H1 (cell line): ENCODE measurements at regions not wholly inside any gene's neighbourhood (a gene's known extent, or its start where the extent isn't known, plus 50 kb on each side); places are given as distances from the start of the nearest gene placed in this dataset.

ENCODE experiments used
- CTCF ChIA-PET: fragments of 300-600 bp; sonication (Branson Sonifier 250); formaldehyde crosslinking; loops from one replicate; lab custom pipeline; 2021; ENCODE audit not compliant: partially characterized antibody; lab: Charles Lee
- POLR2A ChIA-PET: fragments of 300-600 bp; sonication (Branson Sonifier 250); formaldehyde crosslinking; loops from one replicate; lab custom pipeline; 2021; ENCODE audit warnings: inconsistent platforms; ENCODE audit not compliant: partially characterized antibody; lab: Charles Lee
- DNase-seq, 2 experiments: peaks; one replicate each; pipeline versions ENCODE4 v3.0.0 to v3.0.0-alpha.2; 2010 to 2022; ENCODE audit warnings: low spot score in 2 of 2, low read depth in 1 of 2, mixed read lengths in 1 of 2
- FAIRE-seq: peaks from 2 replicates; lab custom pipeline; 2011; peaks lifted over from hg19 to GRCh38; lab: Jason Lieb, UNC
- H2AFZ ChIP-seq: 2 replicates; pipeline ENCODE4 v1.8.1; 2012; ENCODE audit warnings: low read length, inconsistent platforms
- H2AK5ac ChIP-seq: 2 replicates; pipeline ENCODE4 v1.6.1; 2013; ENCODE audit warnings: low read depth, low read length
- H2BK120ac ChIP-seq: replicated peaks from 2 replicates; pipeline ENCODE3; 2013; ENCODE audit warnings: low read depth, low read length, inconsistent platforms
- H2BK12ac ChIP-seq: 2 replicates; pipeline ENCODE4 v1.6.1; 2013; ENCODE audit warnings: low read depth, low read length
- H2BK15ac ChIP-seq: 2 replicates; pipeline ENCODE4 v1.6.1; 2013; ENCODE audit warnings: low read length
- H2BK20ac ChIP-seq: 2 replicates; pipeline ENCODE4 v1.6.1; 2013; ENCODE audit warnings: low read length
- H2BK5ac ChIP-seq: 2 replicates; pipeline ENCODE4 v1.6.1; 2013; ENCODE audit warnings: low read depth, low read length
- H3K14ac ChIP-seq: 2 replicates; pipeline ENCODE4 v1.6.1; 2013; ENCODE audit warnings: inconsistent platforms; ENCODE audit not compliant: insufficient read length
- H3K18ac ChIP-seq: 2 replicates; pipeline ENCODE4 v1.6.1; 2013; ENCODE audit warnings: low read length; ENCODE audit errors: extremely low read depth
- H3K23ac ChIP-seq: 2 replicates; pipeline ENCODE4 v1.6.1; 2013; ENCODE audit warnings: inconsistent platforms; ENCODE audit not compliant: insufficient read length
- H3K23me2 ChIP-seq: 2 replicates; pipeline ENCODE4 v1.6.1; 2013; ENCODE audit warnings: low read depth, low read length
- H3K27ac ChIP-seq: 2 replicates; pipeline ENCODE4 v1.6.1; 2011; ENCODE audit warnings: low read depth, low read length, inconsistent platforms
- H3K27me3 ChIP-seq, 4 experiments: replicated peaks in 1 of 4; 1 replicate in 1 of 4; 2 replicates in 3 of 4; pipeline versions ENCODE4 v1.6.1 to v1.8.1; 2011 to 2013; ENCODE audit warnings: low read length in 3 of 4, mild to moderate bottlenecking in 3 of 4, inconsistent platforms in 2 of 4, mixed read lengths in 2 of 4, moderate library complexity in 1 of 4; ENCODE audit not compliant: control insufficient read depth in 3 of 4, insufficient read depth in 3 of 4; ENCODE audit errors: extremely low read depth in 1 of 4
- H3K36me3 ChIP-seq, 4 experiments: 2 replicates each; pipeline versions ENCODE4 v1.6.1 to v1.8.1; 2011 to 2013; ENCODE audit warnings: mild to moderate bottlenecking in 4 of 4, low read length in 3 of 4, moderate library complexity in 2 of 4, control low read depth in 1 of 4, inconsistent platforms in 1 of 4; ENCODE audit not compliant: insufficient read depth in 4 of 4, control insufficient read depth in 2 of 4
- H3K4ac ChIP-seq: replicated peaks from 2 replicates; pipeline ENCODE3; 2013; ENCODE audit warnings: low read length, low read depth, mixed read lengths, inconsistent platforms; ENCODE audit not compliant: insufficient read length
- H3K4me1 ChIP-seq, 4 experiments: replicated peaks in 1 of 4; 1 replicate in 1 of 4; 2 replicates in 3 of 4; pipeline versions ENCODE4 v1.6.1 to v1.8.1; 2011 to 2013; ENCODE audit warnings: low read length in 3 of 4, inconsistent platforms in 2 of 4, mixed read lengths in 1 of 4; ENCODE audit not compliant: insufficient read depth in 4 of 4, control insufficient read depth in 3 of 4
- H3K4me2 ChIP-seq, 2 experiments: 2 replicates each; pipeline versions ENCODE4 v1.6.1 to v1.8.1; 2011 to 2013; ENCODE audit warnings: low read depth in 2 of 2, low read length in 2 of 2, control low read depth in 1 of 2, inconsistent platforms in 1 of 2, mild to moderate bottlenecking in 1 of 2; ENCODE audit not compliant: insufficient read depth in 1 of 2
- H3K4me3 ChIP-seq, 4 experiments: fragments of 200-600, 300-600 bp in 1 of 4; sonication (generic), shearing (Covaris generic), sonication (Bioruptor Twin) in 1 of 4; 2 replicates each; pipeline versions ENCODE4 v1.5.1 to v1.8.1; 2011 to 2016; ENCODE audit warnings: low read length in 4 of 4, low read depth in 3 of 4, control low read depth in 2 of 4, inconsistent platforms in 2 of 4, mild to moderate bottlenecking in 2 of 4, mixed read lengths in 1 of 4, moderate library complexity in 1 of 4; ENCODE audit not compliant: insufficient read depth in 2 of 4; ENCODE audit errors: extremely low read depth in 1 of 4
- H3K56ac ChIP-seq: replicated peaks from 2 replicates; pipeline ENCODE3; 2013; ENCODE audit warnings: low read depth, mild to moderate bottlenecking, mixed read lengths, low read length, inconsistent platforms; ENCODE audit not compliant: insufficient read length
- H3K79me1 ChIP-seq: 2 replicates; pipeline ENCODE4 v1.6.1; 2013; ENCODE audit warnings: low read depth, low read length, control low read depth
- H3K79me2 ChIP-seq, 2 experiments: 2 replicates each; pipeline versions ENCODE4 v1.6.1 to v1.8.1; 2012 to 2013; ENCODE audit warnings: low read length in 2 of 2, mild to moderate bottlenecking in 2 of 2, inconsistent platforms in 1 of 2; ENCODE audit not compliant: insufficient read depth in 2 of 2, control insufficient read depth in 1 of 2
- H3K9ac ChIP-seq, 4 experiments: replicated peaks in 1 of 4; 1 replicate in 1 of 4; 2 replicates in 3 of 4; pipeline versions ENCODE4 v1.6.1 to v1.8.1; 2011 to 2013; ENCODE audit warnings: low read depth in 3 of 4, low read length in 3 of 4, control low read depth in 2 of 4, mild to moderate bottlenecking in 2 of 4, moderate library complexity in 2 of 4, inconsistent platforms in 1 of 4; ENCODE audit errors: extremely low read depth in 1 of 4
- H3K9me3 ChIP-seq, 2 experiments: 2 replicates each; pipeline versions ENCODE4 v1.6.1 to v1.8.1; 2012 to 2013; ENCODE audit warnings: mild to moderate bottlenecking in 2 of 2, moderate library complexity in 2 of 2, control low read depth in 1 of 2, inconsistent platforms in 1 of 2, low read depth in 1 of 2, low read length in 1 of 2, mixed read lengths in 1 of 2; ENCODE audit not compliant: insufficient read depth in 2 of 2
- H4K20me1 ChIP-seq, 2 experiments: replicated peaks in 1 of 2; 2 replicates each; pipeline versions ENCODE3 to v1.8.1; 2011 to 2013; ENCODE audit warnings: inconsistent platforms in 2 of 2, low read length in 2 of 2, mild to moderate bottlenecking in 1 of 2; ENCODE audit not compliant: insufficient read depth in 2 of 2, control insufficient read depth in 1 of 2
- H4K5ac ChIP-seq: 2 replicates; pipeline ENCODE4 v1.6.1; 2013; ENCODE audit warnings: low read length, low read depth, mixed read lengths, inconsistent platforms; ENCODE audit not compliant: insufficient read length
- H4K8ac ChIP-seq: 2 replicates; pipeline ENCODE4 v1.8.0; 2013; ENCODE audit warnings: mild to moderate bottlenecking, moderate library complexity, low read length, inconsistent platforms; ENCODE audit not compliant: insufficient read depth; ENCODE audit errors: extremely low read depth
- H4K91ac ChIP-seq: replicated peaks from 2 replicates; pipeline ENCODE3; 2013; ENCODE audit warnings: low read length, mixed read lengths, inconsistent platforms; ENCODE audit not compliant: insufficient read length
- BCL11A ChIP-seq, 2 experiments: IDR thresholded peaks; one replicate each; pipeline ENCODE4 v1.6.1; 2011; ENCODE audit warnings: low read depth in 2 of 2, low read length in 2 of 2, mild to moderate bottlenecking in 2 of 2
- CBX5 ChIP-seq: fragments of 300-800, 300-1000 bp; sonication (generic); IDR thresholded peaks from 2 replicates; pipeline ENCODE4 v1.7.1; 2016; ENCODE audit warnings: antibody characterized with exemption, low read length, low read depth
- CHD2 ChIP-seq: IDR thresholded peaks from 2 replicates; pipeline ENCODE4 v1.6.1; 2012; ENCODE audit warnings: low read length, improper control_type of control experiment
- CREB1 ChIP-seq: IDR thresholded peaks from 2 replicates; pipeline ENCODE4 v1.6.1; 2012; ENCODE audit warnings: inconsistent platforms
- CTCF ChIP-seq, 3 experiments: IDR thresholded peaks; 1 replicate in 2 of 3; 2 replicates in 1 of 3; pipeline versions ENCODE4 v1.5.1 to v1.6.1; 2011; ENCODE audit warnings: low read length in 3 of 3, mild to moderate bottlenecking in 3 of 3, inconsistent platforms in 2 of 3, low read depth in 1 of 3, moderate library complexity in 1 of 3; ENCODE audit not compliant: insufficient read depth in 1 of 3; ENCODE audit errors: control extremely low read depth in 1 of 3
- EP300 ChIP-seq, 2 experiments: IDR thresholded peaks; 1 replicate in 1 of 2; 2 replicates in 1 of 2; pipeline ENCODE4 v1.6.1; 2011 to 2012; ENCODE audit warnings: low read depth in 2 of 2, low read length in 2 of 2, mild to moderate bottlenecking in 2 of 2, borderline replicate concordance in 1 of 2, inconsistent platforms in 1 of 2, moderate library complexity in 1 of 2
- EZH2 ChIP-seq: fragments of 200-600 bp; sonication (generic); IDR thresholded peaks from 2 replicates; pipeline ENCODE4 v1.7.1; 2012; ENCODE audit warnings: low read depth, mild to moderate bottlenecking, moderate library complexity, low read length, inconsistent platforms; ENCODE audit not compliant: severe bottlenecking
- HDAC6 ChIP-seq: IDR thresholded peaks from one replicate; pipeline ENCODE4 v1.7.1; 2012; ENCODE audit warnings: low read depth, mild to moderate bottlenecking, inconsistent platforms, low read length, moderate library complexity
- POU5F1 ChIP-seq: IDR thresholded peaks from 2 replicates; pipeline ENCODE4 v1.6.1; 2011; ENCODE audit warnings: low read depth, mild to moderate bottlenecking, low read length, moderate library complexity
- SIN3A ChIP-seq, 2 experiments: IDR thresholded peaks in 1 of 2; conservative IDR thresholded peaks in 1 of 2; 2 replicates each; pipeline ENCODE4 v1.6.1; 2011 to 2012; ENCODE audit warnings: low read length in 2 of 2, improper control_type of control experiment in 1 of 2, low read depth in 1 of 2, mild to moderate bottlenecking in 1 of 2
- SRF ChIP-seq: IDR thresholded peaks from 2 replicates; pipeline ENCODE4 v1.6.1; 2011; ENCODE audit warnings: mild to moderate bottlenecking, low read depth, low read length, moderate library complexity
- TEAD4 ChIP-seq: IDR thresholded peaks from 2 replicates; pipeline ENCODE4 v1.6.1; 2012; ENCODE audit warnings: low read depth, low read length, inconsistent platforms, mixed read lengths
- WGBS, 2 experiments: shearing (Covaris generic) in 1 of 2; methylation state at CpG; one replicate each; pipeline versions ENCODE4 v1.1.6 to v1.1.7; 2013 to 2015; ENCODE audit warnings: low lambda C conversion rate in 2 of 2, mixed read lengths in 2 of 2, inconsistent platforms in 1 of 2, low coverage in 1 of 2, missing lambda C conversion rate in 1 of 2; ENCODE audit not compliant: insufficient replicate concordance in 2 of 2, insufficient coverage in 1 of 2, insufficient read length in 1 of 2; ENCODE audit errors: extremely low coverage in 1 of 2, missing lambda C conversion rate in 1 of 2; 5-methylcytosine and 5-hydroxymethylcytosine counted together

- WGBS, 2 experiments, result 86% methylated on average over 8 of the region's 9 CpGs; no CpG with 5 or more reads in 1 of the 2 experiments
- H3K27ac ChIP-seq, result no peak overlapping the region
- TF ChIP-seq CBX5, result no peak
- TF ChIP-seq POU5F1, result no peak
- no peak for TF ChIP-seq BCL11A (IDR thresholded peaks at IDR 0.05; ENCODE audit: low read depth in 2 of 2, low read length in 2 of 2)
- no peak for TF ChIP-seq CTCF (IDR thresholded peaks at IDR 0.05; ENCODE audit: control extremely low read depth in 1 of 3, insufficient read depth in 1 of 3, low read depth in 1 of 3, low read length in 3 of 3)
- no peak for TF ChIP-seq SRF
- no peak for TF ChIP-seq HDAC6
- no peak for TF ChIP-seq TEAD4
- TF ChIP-seq CHD2, result no peak
- TF ChIP-seq SIN3A (conservative IDR thresholded peaks at IDR 0.05 in 1 of 2, IDR thresholded peaks at IDR 0.05 in 1 of 2; ENCODE audit: low read depth in 1 of 2, low read length in 2 of 2), result no peak
- TF ChIP-seq EZH2, result no peak
- no peak for TF ChIP-seq CREB1
- TF ChIP-seq EP300 (IDR thresholded peaks at IDR 0.05; ENCODE audit: borderline replicate concordance in 1 of 2, low read depth in 2 of 2, low read length in 2 of 2), result no peak
Measured at GRCh38 chr11:15882876-15883454, 473.4 kb downstream of the SOX6 start.

More at GRCh38 chr11:15882876-15883454, 473.4 kb downstream of the SOX6 start:
- Histone ChIP-seq H3K4me3 (no peak overlapping the region), H4K8ac (no peak overlapping the region), H3K79me1 (no peaks in the 10 kb centered on the region), H2AK5ac (no peak overlapping the region), H2BK12ac (no peak overlapping the region), H3K27me3 (no peaks in the 10 kb centered on the region), H2BK120ac (no peak overlapping the region), H4K91ac (no peak overlapping the region), H4K5ac (no peak overlapping the region), H2BK5ac (no peak overlapping the region), H3K4ac (no peak overlapping the region), H3K23me2 (no peaks in the 10 kb centered on the region), H3K4me2 (no peak overlapping the region), H3K18ac (no peak overlapping the region), H3K23ac (no peak overlapping the region), H3K79me2 (no peaks in the 10 kb centered on the region), H4K20me1 (no peaks in the 10 kb centered on the region), H3K4me1 (no peaks in the 10 kb centered on the region), H3K56ac (no peak overlapping the region), H3K36me3 (no peaks in the 10 kb centered on the region), H2BK20ac (no peak overlapping the region), H2AFZ (no peak overlapping the region), H3K9ac (no peak overlapping the region), H2BK15ac (no peak overlapping the region), H3K14ac (no peak overlapping the region), H3K9me3 (no peaks in the 10 kb centered on the region)
- FAIRE-seq (no peak), DNase-seq (no peak)
- POLR2A ChIA-PET, result no interaction called here
- CTCF ChIA-PET, result no interaction called here
